HG03103 (cell line): ENCODE measurements at regions not wholly inside any gene's neighbourhood (a gene's known extent, or its start where the extent isn't known, plus 50 kb on each side); places are given as distances from the start of the nearest gene placed in this dataset.
"Not testable (repeated sequence)": the region's sequence is repeated elsewhere in the genome, so short reads cannot be mapped to it uniquely, and the experiment has no call there.

Experiments used
- ATAC-seq: cut with Tn5 transposase; IDR thresholded peaks from one replicate; pipeline ENCODE4 v1.9.1; 2021; ENCODE audit warnings: low read depth; ENCODE audit not compliant: unreplicated experiment

- ATAC-seq: not testable (repeated sequence)
Measured at GRCh38 chr2:111282162-111282561, 161.4 kb downstream of the BCL2L11 start.

GRCh38 chr2:111287646-111288568 is 167.2 kb downstream of the BCL2L11 start:
- not testable (repeated sequence) for ATAC-seq

GRCh38 chr2:111290370-111290769 is 169.7 kb downstream of the BCL2L11 start:
- ATAC-seq: not testable (repeated sequence)

GRCh38 chr2:111291566-111291965 is 170.9 kb downstream of the BCL2L11 start:
- not testable (repeated sequence) for ATAC-seq

GRCh38 chr2:111292232-111292968 is 171.7 kb downstream of the BCL2L11 start:
- ATAC-seq: not testable (repeated sequence)

- ATAC-seq: not testable (repeated sequence)
Measured at GRCh38 chr2:111294699-111295098, 174.0 kb downstream of the BCL2L11 start.

- ATAC-seq: not testable (repeated sequence)
Measured at GRCh38 chr2:111296122-111296804, 175.5 kb downstream of the BCL2L11 start.

- ATAC-seq: not testable (repeated sequence)
Measured at GRCh38 chr2:111297128-111297527, 176.4 kb downstream of the BCL2L11 start.

GRCh38 chr2:111298927-111299326 is 178.2 kb downstream of the BCL2L11 start:
- ATAC-seq: not testable (repeated sequence)

- not testable (repeated sequence) for ATAC-seq
Measured at GRCh38 chr2:111299635-111300034, 178.9 kb downstream of the BCL2L11 start.

- ATAC-seq: not testable (repeated sequence)
Measured at GRCh38 chr2:111301677-111302076, 181.0 kb downstream of the BCL2L11 start.

GRCh38 chr2:111302397-111303218 is 181.9 kb downstream of the BCL2L11 start:
- ATAC-seq: not testable (repeated sequence)

- not testable (repeated sequence) for ATAC-seq
Measured at GRCh38 chr2:111307302-111307701, 186.6 kb downstream of the BCL2L11 start.

- not testable (repeated sequence) for ATAC-seq
Measured at GRCh38 chr2:111309231-111310075, 188.7 kb downstream of the BCL2L11 start.

GRCh38 chr2:111310395-111310794 is 189.7 kb downstream of the BCL2L11 start:
- ATAC-seq: not testable (repeated sequence)

- ATAC-seq: not testable (repeated sequence)
Measured at GRCh38 chr2:111311568-111311967, 190.9 kb downstream of the BCL2L11 start.

GRCh38 chr2:111312897-111313607 is 192.3 kb downstream of the BCL2L11 start:
- ATAC-seq: not testable (repeated sequence)

GRCh38 chr2:111313711-111314110 is 193.0 kb downstream of the BCL2L11 start:
- ATAC-seq: not testable (repeated sequence)
